ENCODE measurements at regions not wholly inside any gene's neighbourhood (a gene's known extent, or its start where the extent isn't known, plus 50 kb on each side); places are given as distances from the start of the nearest gene placed in this dataset.

DNA sequence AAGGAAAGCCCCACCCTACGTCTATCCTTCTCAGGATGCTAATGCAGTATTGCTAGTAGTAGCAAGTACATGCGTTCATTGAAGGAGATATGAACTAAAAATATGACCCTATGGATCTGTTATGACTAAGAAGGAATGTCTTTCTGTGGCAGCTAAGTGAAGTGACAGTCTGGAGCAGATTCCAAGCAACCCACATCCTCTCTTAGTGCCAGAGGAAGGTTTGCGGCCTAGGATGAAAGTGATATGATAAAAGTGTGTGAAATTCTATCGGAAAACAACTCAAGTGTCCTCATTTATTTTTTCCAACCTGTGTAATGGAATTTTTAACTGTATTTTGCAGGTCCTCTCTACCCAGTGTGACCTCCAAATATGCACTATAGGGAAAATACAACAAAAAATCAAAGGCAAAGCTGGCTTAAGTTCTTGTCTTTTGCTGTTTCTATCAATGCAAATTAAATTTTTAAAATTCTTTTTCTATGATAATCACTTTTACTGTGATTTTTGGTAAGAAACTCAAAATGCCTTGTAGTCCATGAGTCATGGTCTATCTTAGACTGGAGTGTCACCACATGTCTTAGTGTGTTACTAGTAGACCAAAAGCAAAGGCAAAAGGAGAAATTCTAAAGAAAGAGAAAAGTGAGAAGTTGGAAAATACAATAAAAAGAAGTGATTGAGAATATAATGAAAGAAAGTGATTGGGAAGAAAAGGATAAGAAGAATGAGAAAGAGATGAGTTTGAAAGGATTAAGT is 161.2 kb upstream of the TMCO5A start:
- Histone ChIP-seq H3K4me1 (no peaks in the 10 kb centered on the region), H3K9me3 (no peaks in the 10 kb centered on the region), H3K36me3 (no peaks in the 10 kb centered on the region), H3K27ac (replicated peaks in 1 of 4) (no peak overlapping the region), H3K27me3 (no peaks in the 10 kb centered on the region), H3K4me3 (no peak overlapping the region)
- TF ChIP-seq POLR2A (IDR thresholded peaks at IDR 0.05; ENCODE audit: low read depth) = no peak
- no peak for TF ChIP-seq EP300 (IDR thresholded peaks at IDR 0.05)
- TF ChIP-seq, protein P1, sequence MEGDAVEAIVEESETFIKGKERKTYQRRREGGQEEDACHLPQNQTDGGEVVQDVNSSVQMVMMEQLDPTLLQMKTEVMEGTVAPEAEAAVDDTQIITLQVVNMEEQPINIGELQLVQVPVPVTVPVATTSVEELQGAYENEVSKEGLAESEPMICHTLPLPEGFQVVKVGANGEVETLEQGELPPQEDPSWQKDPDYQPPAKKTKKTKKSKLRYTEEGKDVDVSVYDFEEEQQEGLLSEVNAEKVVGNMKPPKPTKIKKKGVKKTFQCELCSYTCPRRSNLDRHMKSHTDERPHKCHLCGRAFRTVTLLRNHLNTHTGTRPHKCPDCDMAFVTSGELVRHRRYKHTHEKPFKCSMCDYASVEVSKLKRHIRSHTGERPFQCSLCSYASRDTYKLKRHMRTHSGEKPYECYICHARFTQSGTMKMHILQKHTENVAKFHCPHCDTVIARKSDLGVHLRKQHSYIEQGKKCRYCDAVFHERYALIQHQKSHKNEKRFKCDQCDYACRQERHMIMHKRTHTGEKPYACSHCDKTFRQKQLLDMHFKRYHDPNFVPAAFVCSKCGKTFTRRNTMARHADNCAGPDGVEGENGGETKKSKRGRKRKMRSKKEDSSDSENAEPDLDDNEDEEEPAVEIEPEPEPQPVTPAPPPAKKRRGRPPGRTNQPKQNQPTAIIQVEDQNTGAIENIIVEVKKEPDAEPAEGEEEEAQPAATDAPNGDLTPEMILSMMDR (IDR thresholded peaks at IDR 0.05) = no peak
- no peak for TF ChIP-seq POLR2AphosphoS5 (IDR thresholded peaks at IDR 0.05)
- no peak for DNase-seq (ENCODE audit: extremely low spot score)
- WGBS = 92% methylated on average over 4 of the region's 4 CpGs
- intact Hi-C loops (cut with DNase I) = no loop called here

DNA sequence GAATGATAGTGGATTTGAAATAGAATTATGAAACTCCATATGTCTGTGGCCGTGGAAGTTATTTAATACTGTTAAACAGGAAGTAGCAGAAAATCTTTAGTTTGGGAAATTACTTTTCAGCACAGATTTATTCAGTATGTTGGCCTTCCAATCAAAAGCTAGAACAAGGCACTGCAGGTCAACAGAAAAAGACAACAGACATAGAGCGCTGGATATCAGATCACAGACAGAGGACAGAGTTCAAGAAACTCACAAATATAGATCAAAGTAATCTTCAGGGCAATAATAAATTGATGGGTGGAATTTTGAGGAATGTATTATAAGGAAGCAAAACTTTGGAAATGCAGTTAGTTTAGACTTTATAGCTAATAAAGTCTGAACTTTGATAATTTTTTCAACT is 159.5 kb upstream of the TMCO5A start:
- no peak for TF ChIP-seq POLR2A (IDR thresholded peaks at IDR 0.05; ENCODE audit: low read depth)
- no peak for TF ChIP-seq EP300 (IDR thresholded peaks at IDR 0.05)
- TF ChIP-seq POLR2AphosphoS5 (IDR thresholded peaks at IDR 0.05) = no peak
- TF ChIP-seq, protein P1 (IDR thresholded peaks at IDR 0.05) = no peak
- no peak for DNase-seq (ENCODE audit: extremely low spot score)
- Histone ChIP-seq H3K4me1 (no peaks in the 10 kb centered on the region), H3K27ac (replicated peaks in 1 of 4) (no peak overlapping the region), H3K36me3 (no peaks in the 10 kb centered on the region), H3K9me3 (no peaks in the 10 kb centered on the region), H3K4me3 (no peak overlapping the region), H3K27me3 (no peaks in the 10 kb centered on the region)
- intact Hi-C loops (cut with DNase I) = no loop called here
- 66% methylated on average over 2 of the region's 2 CpGs for WGBS

DNA sequence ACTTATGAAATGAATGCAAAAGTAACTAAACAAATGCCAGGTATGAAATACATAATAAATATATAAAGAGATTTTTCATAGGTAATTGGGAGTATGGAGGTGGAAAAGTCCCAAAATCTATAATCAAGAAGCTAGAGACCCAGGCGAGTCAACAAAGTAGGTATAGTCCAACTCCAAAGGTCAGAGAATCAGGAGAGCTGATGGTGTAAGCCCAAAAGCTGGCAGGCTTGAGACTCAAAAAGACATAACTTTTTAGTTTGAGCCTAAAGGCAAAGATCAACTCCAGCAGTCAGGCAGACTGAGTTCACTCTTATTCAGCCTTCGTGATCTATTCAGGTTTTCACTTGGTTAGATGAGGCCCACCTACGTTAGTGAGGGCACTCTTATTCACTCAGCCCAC is 157.4 kb upstream of the TMCO5A start:
- 93% methylated on average over 3 of the region's 3 CpGs for WGBS
- H3K4me3 ChIP-seq = no peak overlapping the region
- no peaks in the 10 kb centered on the region for H3K27me3 ChIP-seq
- H3K36me3 ChIP-seq = no peaks in the 10 kb centered on the region
- no peaks in the 10 kb centered on the region for H3K9me3 ChIP-seq
- no peaks in the 10 kb centered on the region for H3K4me1 ChIP-seq
- DNase-seq (ENCODE audit: extremely low spot score) = no peak
- intact Hi-C loops (cut with DNase I) = no loop called here
- TF ChIP-seq, protein P1 (IDR thresholded peaks at IDR 0.05) = no peak
- no peak for TF ChIP-seq POLR2AphosphoS5 (IDR thresholded peaks at IDR 0.05)
- TF ChIP-seq EP300 (IDR thresholded peaks at IDR 0.05) = no peak
- TF ChIP-seq POLR2A (IDR thresholded peaks at IDR 0.05; ENCODE audit: low read depth) = no peak
- H3K27ac ChIP-seq (replicated peaks in 1 of 4) = no peak overlapping the region

DNA sequence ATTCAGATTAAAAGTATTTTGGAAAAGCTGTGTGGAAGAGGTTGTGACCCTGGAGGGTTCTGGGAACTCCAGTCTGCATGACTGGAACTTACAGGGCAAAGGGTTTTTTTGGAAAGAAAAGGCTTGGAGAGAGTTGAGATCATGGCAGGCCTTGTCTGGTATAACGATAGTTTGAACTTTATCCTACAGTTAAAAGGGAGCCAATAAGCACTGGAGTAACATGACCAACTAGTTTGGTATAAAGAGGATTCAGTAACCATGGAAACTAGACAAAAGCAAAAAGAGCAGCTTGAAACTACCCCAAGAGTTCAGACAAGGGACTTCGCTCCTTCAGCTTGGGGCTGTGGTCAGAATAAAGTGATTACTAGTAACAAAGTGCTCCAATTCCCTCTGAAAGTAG is 151.2 kb upstream of the TMCO5A start:
- no peaks in the 10 kb centered on the region for H3K9me3 ChIP-seq
- intact Hi-C loops (cut with DNase I) = no loop called here
- no peaks in the 10 kb centered on the region for H3K27me3 ChIP-seq
- no peak overlapping the region for H3K27ac ChIP-seq (replicated peaks in 1 of 4)
- no peak overlapping the region for H3K4me3 ChIP-seq
- H3K36me3 ChIP-seq = no peaks in the 10 kb centered on the region
- TF ChIP-seq, protein P1 (IDR thresholded peaks at IDR 0.05) = no peak
- TF ChIP-seq EP300 (IDR thresholded peaks at IDR 0.05) = no peak
- no peak for TF ChIP-seq POLR2AphosphoS5 (IDR thresholded peaks at IDR 0.05)
- TF ChIP-seq POLR2A (IDR thresholded peaks at IDR 0.05; ENCODE audit: low read depth) = no peak
- 73% methylated on average over 2 of the region's 2 CpGs for WGBS
- no peaks in the 10 kb centered on the region for H3K4me1 ChIP-seq
- DNase-seq (ENCODE audit: extremely low spot score) = no peak

DNA sequence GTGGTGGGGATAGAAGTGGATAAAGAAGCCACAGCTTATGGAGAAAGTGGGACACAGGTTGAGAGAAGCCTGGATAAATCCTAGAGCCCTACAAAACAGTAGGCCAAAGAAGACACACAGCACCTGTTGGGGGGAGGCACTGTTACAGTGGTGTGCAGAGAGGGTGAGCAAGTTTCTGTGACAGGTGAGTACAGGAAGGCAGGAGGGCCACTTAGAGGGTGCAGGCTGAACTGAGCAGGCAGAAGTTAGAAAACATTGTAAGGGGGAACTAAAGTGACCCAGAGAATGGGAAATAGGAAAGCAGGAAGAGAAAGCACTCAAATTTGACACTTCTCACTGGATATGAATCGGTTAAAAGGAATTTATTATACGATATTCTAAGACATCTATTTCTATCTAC is 146.1 kb upstream of the TMCO5A start:
- DNase-seq (ENCODE audit: extremely low spot score) = no peak
- TF ChIP-seq POLR2A (IDR thresholded peaks at IDR 0.05; ENCODE audit: low read depth) (no peak), EP300 (IDR thresholded peaks at IDR 0.05) (no peak), POLR2AphosphoS5 (IDR thresholded peaks at IDR 0.05) (no peak)
- TF ChIP-seq, protein P1 (IDR thresholded peaks at IDR 0.05) = no peak
- Histone ChIP-seq H3K27ac (replicated peaks in 1 of 4) (no peak overlapping the region), H3K36me3 (no peaks in the 10 kb centered on the region), H3K4me3 (no peak overlapping the region), H3K27me3 (no peaks in the 10 kb centered on the region), H3K9me3 (no peaks in the 10 kb centered on the region), H3K4me1 (no peaks in the 10 kb centered on the region)
- intact Hi-C loops (cut with DNase I) = no loop called here
- 76% methylated on average over 2 of the region's 2 CpGs for WGBS
